ENCODE measurements at regions not wholly inside any gene's neighbourhood (a gene's known extent, or its start where the extent isn't known, plus 50 kb on each side); places are given as distances from the start of the nearest gene placed in this dataset.

DNA sequence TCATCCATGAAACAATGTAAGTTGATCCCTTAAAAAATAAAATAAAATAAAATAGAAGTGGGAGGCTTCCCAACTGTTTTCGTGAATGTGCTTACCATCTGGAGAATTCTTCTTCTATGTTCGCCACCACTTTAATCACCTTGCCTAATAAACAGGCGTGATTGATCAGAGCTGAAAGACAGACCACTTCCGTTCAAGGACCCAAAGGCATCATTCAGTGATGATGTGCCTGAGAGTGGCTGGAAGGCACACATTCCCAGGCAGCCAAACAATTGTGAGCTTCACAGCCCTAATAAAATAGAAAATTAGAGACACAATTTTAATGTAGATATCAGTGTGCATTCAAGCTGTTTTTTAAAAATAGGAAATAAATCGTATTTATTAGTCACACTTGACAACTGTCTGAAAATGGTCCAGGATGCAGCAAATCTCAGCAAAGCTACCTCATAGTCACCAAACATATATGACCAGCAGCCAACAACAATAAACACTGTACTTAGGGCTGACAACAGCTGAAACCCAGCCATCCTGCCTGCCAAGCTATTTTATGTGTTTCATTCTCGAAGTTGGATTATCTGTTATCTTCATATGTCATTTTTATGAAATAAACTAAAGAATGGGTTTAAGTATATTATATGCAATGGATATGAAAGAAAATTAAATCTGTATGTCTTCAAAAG lies 163.2 kb upstream of the FAM9B start:
- no peak overlapping the region for H3K27ac ChIP-seq (ENCODE audit: control insufficient read depth, insufficient read depth, low read length)
- dilution Hi-C loops (cut with MboI; ENCODE audit: extremely low pct_ligation_motif_present, low sequenced_read_pairs): no loop called here
- no peak for DNase-seq (ENCODE audit: low read depth, low spot score)
- no peaks in the 10 kb centered on the region for H3K36me3 ChIP-seq (ENCODE audit: control insufficient read depth in 2 of 2, extremely low read depth in 1 of 2, insufficient read depth in 2 of 2, low read length in 2 of 2)
- no peaks in the 10 kb centered on the region for H3K9me1 ChIP-seq (ENCODE audit: control insufficient read depth, extremely low read depth, insufficient read depth, low read length)
- H3K9ac ChIP-seq (ENCODE audit: control insufficient read depth, extremely low read depth, insufficient read depth, low read length): no peak overlapping the region
- no peaks in the 10 kb centered on the region for H3K79me2 ChIP-seq (ENCODE audit: control insufficient read depth, insufficient read depth, low read length)
- H2AFZ ChIP-seq (ENCODE audit: control insufficient read depth, low read length): no peak overlapping the region
- H3K27me3 ChIP-seq (ENCODE audit: control insufficient read depth, extremely low read depth, insufficient read depth, low read length): no peaks in the 10 kb centered on the region
- H4K20me1 ChIP-seq (ENCODE audit: control insufficient read depth, extremely low read depth, insufficient read depth, low read length): no peaks in the 10 kb centered on the region
- no peak for FAIRE-seq
- no peaks in the 10 kb centered on the region for H3K4me1 ChIP-seq (ENCODE audit: control insufficient read depth, extremely low read depth, insufficient read depth, low read length)
- no peaks in the 10 kb centered on the region for H3K9me3 ChIP-seq (ENCODE audit: control insufficient read depth, low read depth, low read length)
- no peak overlapping the region for H3K4me2 ChIP-seq (ENCODE audit: control insufficient read depth, extremely low read depth, insufficient read depth, low read depth, low read length)
- H3K4me3 ChIP-seq (ENCODE audit: control insufficient read depth in 2 of 3, extremely low read depth in 1 of 3, insufficient read depth in 2 of 3, low read depth in 1 of 3, low read length in 3 of 3): no peak overlapping the region
- no peak for TF ChIP-seq EZH2 (IDR thresholded peaks at IDR 0.05; ENCODE audit: low read length)
- TF ChIP-seq, protein P1, sequence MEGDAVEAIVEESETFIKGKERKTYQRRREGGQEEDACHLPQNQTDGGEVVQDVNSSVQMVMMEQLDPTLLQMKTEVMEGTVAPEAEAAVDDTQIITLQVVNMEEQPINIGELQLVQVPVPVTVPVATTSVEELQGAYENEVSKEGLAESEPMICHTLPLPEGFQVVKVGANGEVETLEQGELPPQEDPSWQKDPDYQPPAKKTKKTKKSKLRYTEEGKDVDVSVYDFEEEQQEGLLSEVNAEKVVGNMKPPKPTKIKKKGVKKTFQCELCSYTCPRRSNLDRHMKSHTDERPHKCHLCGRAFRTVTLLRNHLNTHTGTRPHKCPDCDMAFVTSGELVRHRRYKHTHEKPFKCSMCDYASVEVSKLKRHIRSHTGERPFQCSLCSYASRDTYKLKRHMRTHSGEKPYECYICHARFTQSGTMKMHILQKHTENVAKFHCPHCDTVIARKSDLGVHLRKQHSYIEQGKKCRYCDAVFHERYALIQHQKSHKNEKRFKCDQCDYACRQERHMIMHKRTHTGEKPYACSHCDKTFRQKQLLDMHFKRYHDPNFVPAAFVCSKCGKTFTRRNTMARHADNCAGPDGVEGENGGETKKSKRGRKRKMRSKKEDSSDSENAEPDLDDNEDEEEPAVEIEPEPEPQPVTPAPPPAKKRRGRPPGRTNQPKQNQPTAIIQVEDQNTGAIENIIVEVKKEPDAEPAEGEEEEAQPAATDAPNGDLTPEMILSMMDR (optimal IDR thresholded peaks at IDR 0.05 in 1 of 3, IDR thresholded peaks at IDR 0.05 in 1 of 3, conservative IDR thresholded peaks at IDR 0.05 in 1 of 3; ENCODE audit: extremely low read depth in 1 of 3, insufficient read depth in 2 of 3, low read length in 3 of 3): no peak

DNA sequence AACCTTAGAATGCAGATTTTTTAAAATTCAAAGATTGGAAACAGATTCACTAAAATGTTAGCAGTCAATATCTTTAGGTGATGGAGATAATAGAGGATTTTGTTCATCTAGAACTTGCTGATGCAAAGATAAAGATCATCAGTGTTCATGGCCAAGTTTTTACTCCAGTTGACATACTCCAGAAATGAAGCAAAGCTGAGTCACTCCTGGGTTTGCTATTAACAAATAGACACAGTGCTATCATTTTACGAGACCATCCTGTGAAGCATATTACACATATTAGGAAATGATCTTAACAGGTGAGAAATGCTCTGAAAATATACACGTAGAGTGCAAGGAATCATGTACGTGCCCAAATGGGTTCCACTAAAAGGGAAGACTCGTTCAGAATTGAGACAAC lies 170.6 kb upstream of the FAM9B start:
- Histone ChIP-seq H3K79me2 (ENCODE audit: control insufficient read depth, insufficient read depth, low read length) (no peaks in the 10 kb centered on the region), H3K4me1 (ENCODE audit: control insufficient read depth, extremely low read depth, insufficient read depth, low read length) (no peaks in the 10 kb centered on the region), H3K27ac (ENCODE audit: control insufficient read depth, insufficient read depth, low read length) (no peak overlapping the region), H3K4me3 (ENCODE audit: control insufficient read depth in 2 of 3, extremely low read depth in 1 of 3, insufficient read depth in 2 of 3, low read depth in 1 of 3, low read length in 3 of 3) (no peak overlapping the region), H3K9me1 (ENCODE audit: control insufficient read depth, extremely low read depth, insufficient read depth, low read length) (no peaks in the 10 kb centered on the region), H3K4me2 (ENCODE audit: control insufficient read depth, extremely low read depth, insufficient read depth, low read depth, low read length) (no peak overlapping the region), H3K36me3 (ENCODE audit: control insufficient read depth in 2 of 2, extremely low read depth in 1 of 2, insufficient read depth in 2 of 2, low read length in 2 of 2) (no peaks in the 10 kb centered on the region), H3K9me3 (ENCODE audit: control insufficient read depth, low read depth, low read length) (no peaks in the 10 kb centered on the region), H3K9ac (ENCODE audit: control insufficient read depth, extremely low read depth, insufficient read depth, low read length) (no peak overlapping the region), H4K20me1 (ENCODE audit: control insufficient read depth, extremely low read depth, insufficient read depth, low read length) (no peaks in the 10 kb centered on the region), H3K27me3 (ENCODE audit: control insufficient read depth, extremely low read depth, insufficient read depth, low read length) (no peaks in the 10 kb centered on the region), H2AFZ (ENCODE audit: control insufficient read depth, low read length) (no peak overlapping the region)
- no peak for DNase-seq (ENCODE audit: low read depth, low spot score)
- no peak for FAIRE-seq
- TF ChIP-seq, protein P1 (optimal IDR thresholded peaks at IDR 0.05 in 1 of 3, IDR thresholded peaks at IDR 0.05 in 1 of 3, conservative IDR thresholded peaks at IDR 0.05 in 1 of 3; ENCODE audit: extremely low read depth in 1 of 3, insufficient read depth in 2 of 3, low read length in 3 of 3): no peak
- TF ChIP-seq EZH2 (IDR thresholded peaks at IDR 0.05; ENCODE audit: low read length): no peak
- dilution Hi-C loops (cut with MboI; ENCODE audit: extremely low pct_ligation_motif_present, low sequenced_read_pairs): no loop called here

All from keratinocyte (primary cell).